Activated CD4-positive, alpha-beta T cell treated with anti-CD3 and anti-CD28 coated beads, Interleukin-2, amount 50 U/mL, for 16 hours (primary cell): ENCODE measurements at regions not wholly inside any gene's neighbourhood (a gene's known extent, or its start where the extent isn't known, plus 50 kb on each side); places are given as distances from the start of the nearest gene placed in this dataset.

ENCODE experiments used
- DNase-seq: peaks from one replicate; pipeline ENCODE4 v3.0.0-alpha.2; 2020

DNA sequence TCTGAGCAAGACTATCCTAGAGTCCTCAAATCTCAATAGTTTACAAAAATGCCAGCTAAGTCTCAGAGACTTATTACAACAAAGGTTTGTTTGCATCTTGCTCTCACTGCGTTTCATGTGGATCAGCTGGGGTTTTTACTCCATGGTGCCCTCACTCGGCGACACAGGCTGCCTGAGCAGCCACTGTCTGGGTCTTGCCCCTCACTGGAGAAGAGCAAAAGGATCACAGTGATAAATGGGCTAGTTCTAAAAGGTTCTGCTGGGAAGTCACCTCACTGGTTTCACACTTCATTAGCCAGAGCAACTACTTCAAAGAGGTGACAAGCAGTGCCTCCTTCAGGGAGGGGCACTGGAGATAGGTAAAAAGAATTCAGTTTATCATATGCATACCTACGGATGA, 392.0 kb downstream of the RPL10L start:
- DNase-seq = no peak

DNA sequence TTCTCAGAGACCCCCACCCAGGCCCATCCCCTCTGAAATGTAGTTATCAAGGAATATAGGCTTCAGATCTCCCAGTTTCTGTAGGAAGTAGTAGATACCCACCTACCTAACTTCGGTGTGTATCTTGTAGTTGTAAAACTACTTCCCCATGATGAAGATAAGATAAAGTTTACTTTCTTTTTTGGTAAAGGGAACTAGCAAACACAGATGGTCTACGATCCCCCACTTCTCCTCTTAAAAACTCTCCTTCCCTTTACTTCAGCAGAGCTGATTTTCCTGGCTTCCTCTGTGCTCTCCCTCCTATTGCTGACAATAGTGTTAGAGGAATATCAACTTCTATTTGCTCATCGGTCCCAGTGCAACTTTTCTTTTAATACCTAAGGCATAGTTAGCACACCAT, 395.2 kb downstream of the RPL10L start:
- no peak for DNase-seq

DNA sequence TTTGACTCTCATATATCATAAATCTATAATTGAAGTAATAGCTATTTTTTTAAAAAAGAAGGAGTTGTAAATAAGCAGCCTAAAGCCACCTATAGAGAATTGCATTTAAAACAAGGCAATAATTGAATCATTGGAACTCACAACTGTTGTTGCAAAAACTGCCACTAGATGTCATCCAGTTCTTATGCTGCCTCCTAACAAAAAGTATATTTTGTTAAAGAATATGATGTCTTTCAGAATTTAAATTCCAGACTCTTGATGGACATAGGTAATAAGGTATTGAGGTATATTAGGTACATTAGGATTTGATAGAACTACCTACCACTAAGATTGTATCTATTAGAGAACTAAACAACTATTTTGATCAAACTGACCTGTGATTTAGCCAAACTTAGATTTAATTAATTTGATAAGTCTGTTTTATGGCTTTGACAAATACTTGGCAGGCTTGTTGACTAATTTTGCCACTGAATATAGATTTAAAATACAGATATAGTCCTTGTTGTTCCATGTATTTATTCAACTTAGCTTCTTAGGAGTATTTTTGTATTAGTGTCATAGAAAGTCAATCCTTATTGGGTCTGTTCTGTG, 401.4 kb downstream of the RPL10L start:
- no peak for DNase-seq

DNA sequence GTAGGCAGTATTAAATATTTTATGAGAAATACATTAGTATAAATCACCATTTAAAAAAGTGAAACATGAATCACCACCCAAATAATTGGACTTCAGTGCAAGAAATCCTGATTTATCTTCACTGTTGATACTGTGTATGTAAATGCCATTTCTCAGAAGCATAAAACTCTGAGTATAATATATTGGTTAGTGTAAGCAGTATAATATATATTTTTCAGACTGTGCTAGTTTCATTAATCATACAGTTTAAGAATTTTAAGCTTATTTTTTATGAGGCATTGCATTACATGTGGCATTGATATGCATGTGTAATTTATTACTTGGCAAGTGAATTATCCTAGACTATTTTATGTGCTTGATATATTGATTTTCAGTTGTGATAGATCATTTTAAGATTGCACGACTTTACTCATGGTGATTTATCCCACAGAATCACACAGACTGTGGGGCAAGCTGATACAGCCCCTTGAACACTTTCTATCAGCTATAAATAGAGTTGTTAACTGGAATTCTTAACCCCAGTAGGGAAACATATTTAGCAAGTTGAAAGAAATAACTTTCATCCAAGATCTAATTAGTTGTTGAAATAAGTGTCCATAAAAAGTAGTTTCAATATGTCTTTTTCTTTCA, 403.5 kb downstream of the RPL10L start:
- no peak for DNase-seq

DNA sequence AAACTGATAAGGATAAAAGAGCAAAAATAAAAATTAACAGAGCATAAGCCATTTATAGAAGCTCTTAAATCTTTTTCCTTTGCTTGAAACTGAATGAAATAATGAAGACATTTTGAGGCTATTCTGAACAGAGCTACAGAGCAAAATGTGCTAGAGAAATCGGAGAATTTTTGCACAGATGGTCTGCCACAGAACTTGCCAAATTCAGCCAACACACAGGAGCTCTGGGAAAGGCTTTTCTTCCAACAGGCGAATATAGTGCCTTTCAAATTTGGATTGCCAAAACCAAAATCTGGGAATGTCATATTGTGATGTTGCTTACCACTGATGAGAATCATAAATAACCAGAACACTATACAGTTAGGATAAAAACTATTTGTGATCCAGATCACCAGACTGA, 406.3 kb downstream of the RPL10L start:
- DNase-seq = no peak

DNA sequence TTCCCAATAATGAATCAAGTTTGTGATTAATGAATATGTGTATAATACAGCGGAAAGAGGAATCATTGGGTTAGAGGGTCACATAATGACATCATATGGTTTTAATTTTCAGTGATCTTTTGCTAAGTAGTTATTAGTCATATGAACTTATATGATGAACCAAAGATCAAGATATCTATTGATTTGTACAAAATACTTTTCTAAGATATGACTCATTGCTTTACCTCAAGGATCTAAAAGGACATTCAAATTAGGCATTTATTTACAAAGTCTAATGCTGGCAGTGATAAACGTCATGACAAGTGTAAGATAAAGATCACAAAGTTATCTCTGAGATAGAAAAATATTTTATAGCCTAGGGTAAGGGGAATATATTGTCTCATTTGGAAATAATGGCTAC, 417.8 kb downstream of the RPL10L start:
- DNase-seq = no peak

DNA sequence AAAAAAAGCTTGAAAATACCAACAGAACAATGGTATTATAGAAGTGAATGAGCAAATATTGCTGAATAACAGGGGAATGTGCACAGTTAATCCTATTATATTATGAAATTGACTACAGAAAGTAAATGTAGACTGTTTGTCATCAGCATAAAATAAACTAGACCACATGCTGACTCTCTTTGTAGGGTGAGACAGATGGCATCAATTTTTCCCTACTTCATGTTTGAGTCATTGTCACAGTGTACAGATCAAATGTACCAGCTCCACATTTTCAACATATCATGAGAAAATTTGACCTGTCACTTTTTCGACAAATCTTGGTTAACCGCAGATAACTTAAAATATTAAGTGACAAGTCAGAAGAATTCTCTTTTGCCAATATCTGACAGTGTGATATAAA, 421.0 kb downstream of the RPL10L start:
- DNase-seq = no peak

DNA sequence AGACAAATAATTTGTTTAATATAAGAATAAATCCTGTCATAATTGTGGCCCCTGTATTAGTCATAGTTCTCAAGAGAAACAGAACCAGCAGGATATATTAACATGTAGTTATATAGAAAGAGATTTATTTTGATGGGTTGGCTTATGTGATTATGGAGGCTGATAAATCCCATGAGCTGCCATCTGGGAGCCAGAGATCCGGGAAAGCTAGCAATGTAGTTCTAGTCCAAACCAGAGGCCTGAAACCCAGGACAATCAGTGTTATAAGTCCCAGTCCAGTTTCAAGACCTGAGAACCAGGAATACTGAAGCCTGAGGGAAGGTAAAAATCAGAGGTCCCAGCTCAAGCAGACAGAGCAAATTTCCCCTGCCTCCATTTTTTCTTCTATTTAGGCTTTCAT, 435.8 kb downstream of the RPL10L start:
- DNase-seq = no peak

DNA sequence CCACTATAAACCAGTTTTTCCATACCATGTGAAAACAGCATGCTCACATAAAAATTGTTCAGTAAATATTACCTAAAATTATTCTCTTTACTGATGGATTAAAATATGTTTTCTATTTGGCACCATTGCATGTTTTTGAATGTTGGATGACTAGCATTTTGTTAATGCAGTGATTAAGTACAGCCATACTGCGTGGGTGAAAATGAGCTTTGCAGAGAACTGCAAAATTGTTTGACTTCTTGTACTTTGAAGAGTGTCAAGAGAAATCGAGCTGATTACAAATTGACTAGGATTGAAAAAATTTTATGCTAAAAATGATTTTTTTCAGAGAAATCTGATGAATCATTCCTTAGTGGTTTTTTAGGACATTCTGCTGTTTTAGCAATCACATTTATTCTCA, 452.9 kb downstream of the RPL10L start:
- no peak for DNase-seq

DNA sequence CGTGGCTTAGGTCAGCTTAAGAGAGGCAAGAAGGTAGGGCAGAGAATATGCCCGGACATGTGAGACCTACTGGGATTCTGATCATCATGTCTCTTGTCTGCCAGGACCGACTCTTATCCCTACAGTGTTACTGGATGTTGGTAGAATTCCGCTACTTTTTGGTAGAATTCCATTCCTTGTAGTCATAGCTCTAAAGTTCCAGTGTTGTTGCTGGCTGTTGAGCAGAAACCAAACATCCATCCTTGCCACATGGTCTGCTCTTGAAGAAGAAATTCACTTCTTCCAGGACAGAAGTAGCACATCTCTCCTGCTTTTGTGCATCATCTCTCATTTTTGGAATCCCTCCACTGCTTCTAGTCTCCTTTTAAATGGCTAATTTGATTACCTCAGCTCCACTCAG, 453.7 kb downstream of the RPL10L start:
- no peak for DNase-seq
